ENCODE measurements at regions not wholly inside any gene's neighbourhood (a gene's known extent, or its start where the extent isn't known, plus 50 kb on each side); places are given as distances from the start of the nearest gene placed in this dataset.

GRCh38 chr12:33251548-33251947 lies 188.1 kb downstream of the SYT10 start:
- TF ChIP-seq, protein P1, sequence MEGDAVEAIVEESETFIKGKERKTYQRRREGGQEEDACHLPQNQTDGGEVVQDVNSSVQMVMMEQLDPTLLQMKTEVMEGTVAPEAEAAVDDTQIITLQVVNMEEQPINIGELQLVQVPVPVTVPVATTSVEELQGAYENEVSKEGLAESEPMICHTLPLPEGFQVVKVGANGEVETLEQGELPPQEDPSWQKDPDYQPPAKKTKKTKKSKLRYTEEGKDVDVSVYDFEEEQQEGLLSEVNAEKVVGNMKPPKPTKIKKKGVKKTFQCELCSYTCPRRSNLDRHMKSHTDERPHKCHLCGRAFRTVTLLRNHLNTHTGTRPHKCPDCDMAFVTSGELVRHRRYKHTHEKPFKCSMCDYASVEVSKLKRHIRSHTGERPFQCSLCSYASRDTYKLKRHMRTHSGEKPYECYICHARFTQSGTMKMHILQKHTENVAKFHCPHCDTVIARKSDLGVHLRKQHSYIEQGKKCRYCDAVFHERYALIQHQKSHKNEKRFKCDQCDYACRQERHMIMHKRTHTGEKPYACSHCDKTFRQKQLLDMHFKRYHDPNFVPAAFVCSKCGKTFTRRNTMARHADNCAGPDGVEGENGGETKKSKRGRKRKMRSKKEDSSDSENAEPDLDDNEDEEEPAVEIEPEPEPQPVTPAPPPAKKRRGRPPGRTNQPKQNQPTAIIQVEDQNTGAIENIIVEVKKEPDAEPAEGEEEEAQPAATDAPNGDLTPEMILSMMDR (IDR thresholded peaks at IDR 0.05) = no peak
- TF ChIP-seq POLR2A (IDR thresholded peaks at IDR 0.05) = no peak
